DND-41 (cell line): ENCODE measurements at regions not wholly inside any gene's neighbourhood (a gene's known extent, or its start where the extent isn't known, plus 50 kb on each side); places are given as distances from the start of the nearest gene placed in this dataset.

Experiments
- ATAC-seq: fragments of 200-7000 bp; cut with Tn5 transposase; 3 replicates; pipeline ENCODE4 v1.9.1; 2021; ENCODE audit warnings: low read depth; ENCODE audit not compliant: insufficient read depth
- DNase-seq: peaks from one replicate; pipeline ENCODE4 v3.0.0-alpha.2; 2020
- H2AFZ ChIP-seq: 2 replicates; pipeline ENCODE4 v1.6.0; 2012; ENCODE audit warnings: low read depth, low read length
- H3K27ac ChIP-seq: 2 replicates; pipeline ENCODE4 v1.5.1; 2012; ENCODE audit warnings: low read length, inconsistent platforms
- H3K27me3 ChIP-seq: fragments of 200-600 bp; sonication (generic); 2 replicates; pipeline ENCODE4 v1.6.0; 2012; ENCODE audit warnings: low read length, mild to moderate bottlenecking, inconsistent platforms; ENCODE audit not compliant: insufficient read depth, poor library complexity
- H3K36me3 ChIP-seq: 2 replicates; pipeline ENCODE4 v1.5.1; 2012; ENCODE audit warnings: low read length, inconsistent platforms; ENCODE audit not compliant: insufficient read depth
- H3K4me1 ChIP-seq: 2 replicates; pipeline ENCODE4 v1.5.1; 2012; ENCODE audit warnings: mild to moderate bottlenecking, low read length; ENCODE audit not compliant: insufficient read depth
- H3K4me2 ChIP-seq: 2 replicates; pipeline ENCODE4 v1.6.0; 2012; ENCODE audit warnings: mild to moderate bottlenecking, moderate library complexity, low read length, inconsistent platforms; ENCODE audit not compliant: insufficient read depth
- H3K4me3 ChIP-seq, 2 experiments: fragments of 200-600 bp in 1 of 2; shearing (Covaris generic) in 1 of 2; 2 replicates each; pipeline ENCODE4 v1.5.1; 2012 to 2016; ENCODE audit warnings: inconsistent platforms in 2 of 2, low read length in 2 of 2, mild to moderate bottlenecking in 2 of 2, low read depth in 1 of 2, moderate library complexity in 1 of 2
- H3K79me2 ChIP-seq: 2 replicates; pipeline ENCODE4 v1.6.0; 2012; ENCODE audit warnings: low read length, inconsistent platforms; ENCODE audit not compliant: insufficient read depth
- H3K9ac ChIP-seq: 2 replicates; pipeline ENCODE4 v1.6.0; 2012; ENCODE audit warnings: low read depth, mild to moderate bottlenecking, inconsistent platforms, low read length, moderate library complexity
- H3K9me3 ChIP-seq: 2 replicates; pipeline ENCODE4 v1.5.1; 2012; ENCODE audit warnings: low read length, moderate library complexity, mild to moderate bottlenecking, inconsistent platforms; ENCODE audit not compliant: insufficient read depth, severe bottlenecking
- H4K20me1 ChIP-seq: 2 replicates; pipeline ENCODE4 v1.6.0; 2012; ENCODE audit warnings: low read length; ENCODE audit not compliant: insufficient read depth
- EZH2 ChIP-seq: IDR thresholded peaks from 3 replicates; pipeline ENCODE4 v1.6.1; 2012; ENCODE audit warnings: borderline replicate concordance, low read depth, mild to moderate bottlenecking, moderate library complexity, low read length, inconsistent platforms; ENCODE audit not compliant: severe bottlenecking
- TF ChIP-seq, protein P1 (sequence below): IDR thresholded peaks from 2 replicates; pipeline ENCODE4 v1.5.1; 2012; ENCODE audit warnings: borderline replicate concordance, low read length, moderate library complexity, mild to moderate bottlenecking; ENCODE audit not compliant: poor library complexity, severe bottlenecking; ENCODE audit errors: extremely low read depth

DNA sequence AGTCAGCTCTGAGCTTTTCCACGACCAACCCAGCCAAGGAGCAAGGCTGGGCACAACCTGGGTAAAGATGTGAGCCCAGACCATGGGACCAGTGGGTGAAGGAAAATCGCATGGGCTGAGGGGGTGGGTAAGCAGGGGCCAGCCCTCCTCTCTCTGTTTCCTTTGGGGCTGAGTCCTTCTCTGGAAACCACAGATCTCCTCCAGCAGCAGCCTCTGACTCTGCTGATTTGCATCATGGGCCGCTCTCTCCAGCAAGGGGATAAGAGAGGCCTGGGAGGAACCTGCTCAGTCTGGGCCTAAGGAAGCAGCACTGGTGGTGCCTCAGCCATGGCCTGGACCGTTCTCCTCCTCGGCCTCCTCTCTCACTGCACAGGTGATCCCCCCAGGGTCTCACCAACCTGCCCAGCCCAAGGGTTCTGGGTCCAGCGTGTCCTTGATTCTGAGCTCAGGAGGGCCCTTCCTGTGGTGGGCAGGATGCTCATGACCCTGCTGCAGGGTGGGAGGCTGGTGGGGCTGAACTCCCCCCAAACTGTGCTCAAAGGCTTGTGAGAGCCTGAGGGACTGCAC lies 67.8 kb downstream of the GGTLC2 start:
- H3K9me3 ChIP-seq: no peaks in the 10 kb centered on the region
- no peaks in the 10 kb centered on the region for H3K4me1 ChIP-seq
- no peaks in the 10 kb centered on the region for H3K36me3 ChIP-seq
- H4K20me1 ChIP-seq: no peaks in the 10 kb centered on the region
- H3K27me3 ChIP-seq: no peaks in the 10 kb centered on the region
- H2AFZ ChIP-seq: no peak overlapping the region
- H3K79me2 ChIP-seq: no peaks in the 10 kb centered on the region
- no peak overlapping the region for H3K4me3 ChIP-seq
- no peak overlapping the region for H3K4me2 ChIP-seq
- TF ChIP-seq, protein P1, sequence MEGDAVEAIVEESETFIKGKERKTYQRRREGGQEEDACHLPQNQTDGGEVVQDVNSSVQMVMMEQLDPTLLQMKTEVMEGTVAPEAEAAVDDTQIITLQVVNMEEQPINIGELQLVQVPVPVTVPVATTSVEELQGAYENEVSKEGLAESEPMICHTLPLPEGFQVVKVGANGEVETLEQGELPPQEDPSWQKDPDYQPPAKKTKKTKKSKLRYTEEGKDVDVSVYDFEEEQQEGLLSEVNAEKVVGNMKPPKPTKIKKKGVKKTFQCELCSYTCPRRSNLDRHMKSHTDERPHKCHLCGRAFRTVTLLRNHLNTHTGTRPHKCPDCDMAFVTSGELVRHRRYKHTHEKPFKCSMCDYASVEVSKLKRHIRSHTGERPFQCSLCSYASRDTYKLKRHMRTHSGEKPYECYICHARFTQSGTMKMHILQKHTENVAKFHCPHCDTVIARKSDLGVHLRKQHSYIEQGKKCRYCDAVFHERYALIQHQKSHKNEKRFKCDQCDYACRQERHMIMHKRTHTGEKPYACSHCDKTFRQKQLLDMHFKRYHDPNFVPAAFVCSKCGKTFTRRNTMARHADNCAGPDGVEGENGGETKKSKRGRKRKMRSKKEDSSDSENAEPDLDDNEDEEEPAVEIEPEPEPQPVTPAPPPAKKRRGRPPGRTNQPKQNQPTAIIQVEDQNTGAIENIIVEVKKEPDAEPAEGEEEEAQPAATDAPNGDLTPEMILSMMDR: no peak
- no peak for TF ChIP-seq EZH2
- H3K9ac ChIP-seq: no peak overlapping the region
- DNase-seq: no peak
- H3K27ac ChIP-seq: no peak overlapping the region
- no peak for ATAC-seq

DNA sequence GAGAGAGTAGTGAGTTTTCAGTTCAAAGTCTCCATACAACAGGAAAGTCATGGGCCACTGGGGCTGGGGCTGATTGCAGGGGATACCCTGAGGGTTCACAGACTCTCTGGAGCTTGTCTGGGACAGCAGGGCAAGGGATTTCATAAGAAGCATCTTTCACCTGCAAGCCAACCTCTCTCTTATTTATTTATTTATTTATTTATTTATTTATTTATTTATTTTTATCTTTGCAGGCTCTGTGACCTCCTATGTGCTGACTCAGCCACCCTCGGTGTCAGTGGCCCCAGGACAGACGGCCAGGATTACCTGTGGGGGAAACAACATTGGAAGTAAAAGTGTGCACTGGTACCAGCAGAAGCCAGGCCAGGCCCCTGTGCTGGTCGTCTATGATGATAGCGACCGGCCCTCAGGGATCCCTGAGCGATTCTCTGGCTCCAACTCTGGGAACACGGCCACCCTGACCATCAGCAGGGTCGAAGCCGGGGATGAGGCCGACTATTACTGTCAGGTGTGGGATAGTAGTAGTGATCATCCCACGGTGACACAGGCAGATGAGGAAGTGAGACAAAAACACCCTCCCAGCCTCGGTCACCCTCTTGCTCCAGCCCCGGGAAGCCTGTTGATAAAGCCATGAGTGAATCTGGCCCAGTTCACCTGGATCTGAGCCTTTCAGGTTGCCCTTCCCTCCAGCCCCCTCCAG lies 68.4 kb downstream of the GGTLC2 start:
- no peak for DNase-seq
- peaks cover 2% of the 10 kb centered on the region for H3K4me1 ChIP-seq
- TF ChIP-seq EZH2: no peak
- TF ChIP-seq, protein P1: no peak
- H3K27me3 ChIP-seq: no peaks in the 10 kb centered on the region
- no peaks in the 10 kb centered on the region for H3K79me2 ChIP-seq
- H3K4me2 ChIP-seq: no peak overlapping the region
- H3K4me3 ChIP-seq: no peak overlapping the region
- no peak overlapping the region for H3K9ac ChIP-seq
- H3K27ac ChIP-seq: no peak overlapping the region
- H3K36me3 ChIP-seq: no peaks in the 10 kb centered on the region
- H3K9me3 ChIP-seq: no peaks in the 10 kb centered on the region
- H2AFZ ChIP-seq: no peak overlapping the region
- no peak for ATAC-seq
- no peaks in the 10 kb centered on the region for H4K20me1 ChIP-seq

DNA sequence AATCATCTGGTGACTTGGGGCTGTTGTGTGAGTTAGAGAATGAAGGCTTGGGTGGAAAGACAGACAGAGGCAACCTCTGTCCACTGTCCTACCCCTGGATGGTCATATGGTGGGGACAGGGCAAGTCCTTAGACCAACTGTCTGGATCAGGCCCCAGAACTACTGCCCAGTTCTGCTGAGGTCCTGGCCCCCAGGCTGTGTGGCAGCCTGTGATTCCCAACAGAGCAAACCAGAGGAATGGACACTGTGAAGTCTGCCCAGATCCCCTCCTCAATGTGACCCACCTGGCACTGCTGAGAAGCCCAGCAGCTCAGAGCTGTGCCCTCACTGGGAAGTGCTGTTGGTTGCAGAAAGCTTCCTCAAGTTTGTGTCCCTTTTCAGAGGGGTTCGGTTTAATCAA lies 69.0 kb downstream of the GGTLC2 start:
- ATAC-seq: no peak
- H3K9me3 ChIP-seq: no peaks in the 10 kb centered on the region
- TF ChIP-seq, protein P1: no peak
- TF ChIP-seq EZH2: no peak
- no peak overlapping the region for H3K27ac ChIP-seq
- peaks cover 4% of the 10 kb centered on the region for H3K4me1 ChIP-seq
- H3K36me3 ChIP-seq: no peaks in the 10 kb centered on the region
- no peaks in the 10 kb centered on the region for H3K79me2 ChIP-seq
- peak; percentile 1 for DNase-seq
- H3K4me2 ChIP-seq: no peak overlapping the region
- no peak overlapping the region for H3K4me3 ChIP-seq
- no peaks in the 10 kb centered on the region for H3K27me3 ChIP-seq
- no peak overlapping the region for H3K9ac ChIP-seq
- H4K20me1 ChIP-seq: no peaks in the 10 kb centered on the region
- H2AFZ ChIP-seq: no peak overlapping the region
